Right lobe of liver (tissue), 4 donors: ENCODE measurements at regions not wholly inside any gene's neighbourhood (a gene's known extent, or its start where the extent isn't known, plus 50 kb on each side); places are given as distances from the start of the nearest gene placed in this dataset.

Source experiments
- POLR2A ChIP-seq: fragments of 450-650 bp; IDR thresholded peaks from one replicate; pipeline ENCODE4 v1.6.1; 2017; ENCODE audit warnings: antibody characterized with exemption, mild to moderate bottlenecking
- TF ChIP-seq, protein P1 (sequence below), 4 donors: fragments of 200-600 bp in 3 of 4; fragments of 450-650 bp in 1 of 4; IDR thresholded peaks; one replicate each; pipeline versions ENCODE4 v1.5.1 to v1.8.0; 2016 to 2022; ENCODE audit warnings: antibody characterized with exemption in 4 of 4, mild to moderate bottlenecking in 2 of 4
- donor health status: DM: no; HTN: no; CAD: no.
- donor health status: DM: no; HTN: no; CAD: no.
- donor health status: DM: no; HTN: yes; CAD: no.

DNA sequence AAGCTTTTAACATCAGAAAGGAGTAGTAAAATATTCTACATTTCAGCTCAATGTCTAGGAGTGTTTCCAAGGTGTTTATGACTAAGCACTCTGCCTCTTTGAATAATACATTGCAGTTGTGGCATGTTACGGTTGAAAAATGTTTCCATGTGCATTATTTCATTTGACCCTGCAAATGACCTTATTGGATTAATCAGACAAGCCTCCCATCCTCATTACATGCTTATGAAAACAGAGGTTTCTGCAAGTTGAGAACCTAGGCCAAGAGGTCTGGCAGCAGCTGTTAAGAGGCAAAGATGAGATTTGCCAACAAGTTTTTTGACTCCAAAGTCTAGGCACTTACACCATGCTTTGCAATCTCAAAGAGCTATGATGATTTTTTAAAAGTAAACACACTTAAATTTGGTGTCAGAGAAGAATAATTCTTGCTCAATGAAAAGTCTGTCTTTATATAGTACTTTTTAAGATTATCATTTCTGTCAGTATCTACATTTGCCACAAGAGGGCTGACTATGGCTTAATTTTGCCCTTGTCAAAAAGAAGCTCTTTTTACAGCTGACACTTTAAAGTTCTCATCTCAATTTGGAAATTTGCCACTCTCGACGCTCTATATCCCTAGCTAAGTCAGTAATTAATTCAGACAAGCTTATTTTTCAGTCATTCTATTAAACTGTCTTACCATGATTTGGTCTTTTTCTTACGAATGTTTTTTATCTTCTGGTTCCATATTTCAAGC is 260.6 kb downstream of the PAX3 start:
- TF ChIP-seq POLR2A, result no peak
- TF ChIP-seq, protein P1, sequence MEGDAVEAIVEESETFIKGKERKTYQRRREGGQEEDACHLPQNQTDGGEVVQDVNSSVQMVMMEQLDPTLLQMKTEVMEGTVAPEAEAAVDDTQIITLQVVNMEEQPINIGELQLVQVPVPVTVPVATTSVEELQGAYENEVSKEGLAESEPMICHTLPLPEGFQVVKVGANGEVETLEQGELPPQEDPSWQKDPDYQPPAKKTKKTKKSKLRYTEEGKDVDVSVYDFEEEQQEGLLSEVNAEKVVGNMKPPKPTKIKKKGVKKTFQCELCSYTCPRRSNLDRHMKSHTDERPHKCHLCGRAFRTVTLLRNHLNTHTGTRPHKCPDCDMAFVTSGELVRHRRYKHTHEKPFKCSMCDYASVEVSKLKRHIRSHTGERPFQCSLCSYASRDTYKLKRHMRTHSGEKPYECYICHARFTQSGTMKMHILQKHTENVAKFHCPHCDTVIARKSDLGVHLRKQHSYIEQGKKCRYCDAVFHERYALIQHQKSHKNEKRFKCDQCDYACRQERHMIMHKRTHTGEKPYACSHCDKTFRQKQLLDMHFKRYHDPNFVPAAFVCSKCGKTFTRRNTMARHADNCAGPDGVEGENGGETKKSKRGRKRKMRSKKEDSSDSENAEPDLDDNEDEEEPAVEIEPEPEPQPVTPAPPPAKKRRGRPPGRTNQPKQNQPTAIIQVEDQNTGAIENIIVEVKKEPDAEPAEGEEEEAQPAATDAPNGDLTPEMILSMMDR (IDR thresholded peaks at IDR 0.05), result peak in 3 of 4 donors; percentile 18 to 32 (median 30)
